SK-N-MC (cell line): ENCODE measurements at regions not wholly inside any gene's neighbourhood (a gene's known extent, or its start where the extent isn't known, plus 50 kb on each side); places are given as distances from the start of the nearest gene placed in this dataset.

Experiments used
- EZH2 ChIP-seq: fragments of 200-600 bp; sonication (generic); IDR thresholded peaks from one replicate; pipeline ENCODE4 v1.6.1; 2017; ENCODE audit warnings: antibody characterized with exemption
- FOXP2 ChIP-seq: optimal IDR thresholded peaks from 2 replicates; pipeline ENCODE3; 2011; ENCODE audit warnings: mild to moderate bottlenecking, moderate library complexity; ENCODE audit not compliant: insufficient read depth; ENCODE audit errors: extremely low read length, control extremely low read depth
- POLR2AphosphoS5 ChIP-seq: IDR thresholded peaks from 2 replicates; pipeline ENCODE4 v1.6.1; 2012; ENCODE audit warnings: mild to moderate bottlenecking, low read depth, low read length, borderline replicate concordance

GRCh38 chr7:19203686-19204085 is 58.5 kb upstream of the FERD3L start:
- no peak for TF ChIP-seq POLR2AphosphoS5
- TF ChIP-seq EZH2: no peak
- no peak for TF ChIP-seq FOXP2
